ENCODE measurements at regions not wholly inside any gene's neighbourhood (a gene's known extent, or its start where the extent isn't known, plus 50 kb on each side); places are given as distances from the start of the nearest gene placed in this dataset.

- H3K4me2 ChIP-seq (ENCODE audit: insufficient read depth, low read length): no peak overlapping the region
- no peaks in the 10 kb centered on the region for H3K9me3 ChIP-seq (replicated peaks; ENCODE audit: control insufficient read depth, insufficient read depth, low read length)
- dilution Hi-C loops (cut with MboI; ENCODE audit: extremely low pct_ligation_motif_present, low sequenced_read_pairs) (no loop called here), intact Hi-C loops (cut with micrococcal nuclease) (no loop called here)
- no peak overlapping the region for H3K4me3 ChIP-seq (replicated peaks in 1 of 3; ENCODE audit: insufficient read depth in 1 of 3, low read depth in 1 of 3, low read length in 3 of 3)
- DNase-seq (ENCODE audit: low read depth, low spot score): no peak
- H4K20me1 ChIP-seq (replicated peaks; ENCODE audit: control insufficient read depth, extremely low read depth, insufficient read depth, low read length): no peaks in the 10 kb centered on the region
- H3K27ac ChIP-seq (ENCODE audit: insufficient read depth, low read depth, low read length): no peak overlapping the region
- BruUV-seq (replicated peaks): no TSS peak
- no peak overlapping the region for H2AFZ ChIP-seq (ENCODE audit: low read depth, low read length)
- no peaks in the 10 kb centered on the region for H3K79me2 ChIP-seq (ENCODE audit: control insufficient read depth, insufficient read depth, low read length)
- CTCF ChIA-PET: interaction anchor here (0.7 to 6.0 kb wide), 6 partner anchors 7 to 115 kb away, joined by 3 to 75 read pairs (median 12); no protein-coding TSS in a partner anchor
- no peaks in the 10 kb centered on the region for H3K36me3 ChIP-seq (ENCODE audit: control insufficient read depth in 2 of 2, extremely low read depth in 1 of 2, insufficient read depth in 2 of 2, low read length in 2 of 2)
- no peak overlapping the region for H3K9ac ChIP-seq (replicated peaks; ENCODE audit: extremely low read depth, insufficient read depth, low read length)
- TF ChIP-seq MYC (IDR thresholded peaks at IDR 0.05; ENCODE audit: low read depth, low read length) (no peak), POLR2AphosphoS5 (IDR thresholded peaks at IDR 0.05; ENCODE audit: insufficient read depth, low read depth, low read length) (no peak), CTCF (IDR thresholded peaks at IDR 0.05; ENCODE audit: extremely low read depth in 1 of 2, insufficient read depth in 1 of 2, low read depth in 1 of 2, low read length in 2 of 2) (no peak), POLR2A (IDR thresholded peaks at IDR 0.05; ENCODE audit: low read depth, low read length) (no peak), JUN (IDR thresholded peaks at IDR 0.05; ENCODE audit: borderline replicate concordance, insufficient read depth, insufficient read length, low read depth) (no peak), MAX (IDR thresholded peaks at IDR 0.05; ENCODE audit: insufficient read depth, insufficient read length) (no peak), FOS (IDR thresholded peaks at IDR 0.05; ENCODE audit: borderline replicate concordance, insufficient read depth, low read length) (no peak), GATA2 (IDR thresholded peaks at IDR 0.05; ENCODE audit: insufficient read depth, insufficient read length, low read depth, low read length) (no peak), EZH2 (IDR thresholded peaks at IDR 0.05; ENCODE audit: borderline replicate concordance, low read depth, low read length, severe bottlenecking) (no peak)
- FAIRE-seq: no peak
- H3K27me3 ChIP-seq (ENCODE audit: control insufficient read depth in 2 of 2, insufficient read depth in 2 of 2, low read length in 2 of 2): peaks cover 2% of the 10 kb centered on the region in 2 experiments
- H3K4me1 ChIP-seq (ENCODE audit: control insufficient read depth, extremely low read depth, insufficient read depth, low read length): no peaks in the 10 kb centered on the region
- H3K9me1 ChIP-seq (replicated peaks; ENCODE audit: control insufficient read depth, extremely low read depth, insufficient read depth, low read length): no peaks in the 10 kb centered on the region
- POLR2A ChIA-PET: interaction anchor here (1.1 kb wide), 1 partner anchor 16 kb away, joined by 4 read pairs; no protein-coding TSS in a partner anchor
Observed at GRCh38 chr4:111945014-111945413, 200.2 kb upstream of the FAM241A start.

Data from endothelial cell of umbilical vein (primary cell).